ENCODE measurements at regions not wholly inside any gene's neighbourhood (a gene's known extent, or its start where the extent isn't known, plus 50 kb on each side); places are given as distances from the start of the nearest gene placed in this dataset.

GRCh38 chr12:61524851-61525250 is 735.4 kb upstream of the USP15 start:
- Histone ChIP-seq H3K9ac (ENCODE audit: low read length) (no peak overlapping the region), H3K9me3 (ENCODE audit: low read length) (no peaks in the 10 kb centered on the region), H3K27me3 (ENCODE audit: insufficient read depth, low read depth, low read length) (no peaks in the 10 kb centered on the region), H2AFZ (ENCODE audit: low read depth, low read length) (no peak overlapping the region), H3F3A (ENCODE audit: insufficient read depth, low read length, poor library complexity, severe bottlenecking) (no peaks in the 10 kb centered on the region), H3K27ac (ENCODE audit: low read length) (no peak overlapping the region), H3K4me2 (ENCODE audit: low read length) (no peak overlapping the region), H3K9me2 (ENCODE audit: insufficient read depth, low read length) (no peaks in the 10 kb centered on the region), H3K79me2 (replicated peaks; ENCODE audit: insufficient read depth, low read length) (no peaks in the 10 kb centered on the region), H3K36me3 (ENCODE audit: insufficient read depth, low read length) (no peaks in the 10 kb centered on the region), H3K4me3 (ENCODE audit: low read length) (no peak overlapping the region), H4K20me1 (ENCODE audit: insufficient read depth) (no peaks in the 10 kb centered on the region)
- TF ChIP-seq EZH2 (IDR thresholded peaks at IDR 0.05; ENCODE audit: borderline replicate concordance, insufficient read depth, low read length, poor library complexity, severe bottlenecking) (no peak), EP300 (conservative IDR thresholded peaks at IDR 0.05; ENCODE audit: poor library complexity, severe bottlenecking) (no peak), TAF1 (IDR thresholded peaks at IDR 0.05; ENCODE audit: low read depth) (no peak), MXI1 (conservative IDR thresholded peaks at IDR 0.05; ENCODE audit: poor library complexity, severe bottlenecking) (no peak), CTCF (IDR thresholded peaks at IDR 0.05; ENCODE audit: poor library complexity, severe bottlenecking) (no peak), REST (IDR thresholded peaks at IDR 0.05; ENCODE audit: borderline replicate concordance) (no peak), RAD21 (conservative IDR thresholded peaks at IDR 0.05) (no peak), SMC3 (conservative IDR thresholded peaks at IDR 0.05; ENCODE audit: poor library complexity) (no peak), POLR2AphosphoS5 (IDR thresholded peaks at IDR 0.05) (no peak)

- H3K27ac ChIP-seq (ENCODE audit: low read length) = no peak overlapping the region
- no peak overlapping the region for H2AFZ ChIP-seq (ENCODE audit: low read depth, low read length)
- no peaks in the 10 kb centered on the region for H3K36me3 ChIP-seq (ENCODE audit: insufficient read depth, low read length)
- no peaks in the 10 kb centered on the region for H3K27me3 ChIP-seq (ENCODE audit: insufficient read depth, low read depth, low read length)
- no peak for TF ChIP-seq POLR2AphosphoS5 (IDR thresholded peaks at IDR 0.05)
- TF ChIP-seq RAD21 (conservative IDR thresholded peaks at IDR 0.05) = no peak
- no peak for TF ChIP-seq REST (IDR thresholded peaks at IDR 0.05; ENCODE audit: borderline replicate concordance)
- no peak for TF ChIP-seq EZH2 (IDR thresholded peaks at IDR 0.05; ENCODE audit: borderline replicate concordance, insufficient read depth, low read length, poor library complexity, severe bottlenecking)
- no peak for TF ChIP-seq CTCF (IDR thresholded peaks at IDR 0.05; ENCODE audit: poor library complexity, severe bottlenecking)
- TF ChIP-seq EP300 (conservative IDR thresholded peaks at IDR 0.05; ENCODE audit: poor library complexity, severe bottlenecking) = no peak
- no peak for TF ChIP-seq SMC3 (conservative IDR thresholded peaks at IDR 0.05; ENCODE audit: poor library complexity)
- no peak for TF ChIP-seq TAF1 (IDR thresholded peaks at IDR 0.05; ENCODE audit: low read depth)
- H3K9ac ChIP-seq (ENCODE audit: low read length) = no peak overlapping the region
- H3K4me2 ChIP-seq (ENCODE audit: low read length) = no peak overlapping the region
- H3K4me3 ChIP-seq (ENCODE audit: low read length) = no peak overlapping the region
- no peaks in the 10 kb centered on the region for H3K9me2 ChIP-seq (ENCODE audit: insufficient read depth, low read length)
- no peaks in the 10 kb centered on the region for H3F3A ChIP-seq (ENCODE audit: insufficient read depth, low read length, poor library complexity, severe bottlenecking)
- H3K9me3 ChIP-seq (ENCODE audit: low read length) = no peaks in the 10 kb centered on the region
- H3K79me2 ChIP-seq (replicated peaks; ENCODE audit: insufficient read depth, low read length) = no peaks in the 10 kb centered on the region
- H4K20me1 ChIP-seq (ENCODE audit: insufficient read depth) = no peaks in the 10 kb centered on the region
Observed at GRCh38 chr12:61525331-61525730, 734.9 kb upstream of the USP15 start.

Data from neural cell (in vitro differentiated cells).